ENCODE measurements at regions not wholly inside any gene's neighbourhood (a gene's known extent, or its start where the extent isn't known, plus 50 kb on each side); places are given as distances from the start of the nearest gene placed in this dataset.

- TF ChIP-seq, protein P1, sequence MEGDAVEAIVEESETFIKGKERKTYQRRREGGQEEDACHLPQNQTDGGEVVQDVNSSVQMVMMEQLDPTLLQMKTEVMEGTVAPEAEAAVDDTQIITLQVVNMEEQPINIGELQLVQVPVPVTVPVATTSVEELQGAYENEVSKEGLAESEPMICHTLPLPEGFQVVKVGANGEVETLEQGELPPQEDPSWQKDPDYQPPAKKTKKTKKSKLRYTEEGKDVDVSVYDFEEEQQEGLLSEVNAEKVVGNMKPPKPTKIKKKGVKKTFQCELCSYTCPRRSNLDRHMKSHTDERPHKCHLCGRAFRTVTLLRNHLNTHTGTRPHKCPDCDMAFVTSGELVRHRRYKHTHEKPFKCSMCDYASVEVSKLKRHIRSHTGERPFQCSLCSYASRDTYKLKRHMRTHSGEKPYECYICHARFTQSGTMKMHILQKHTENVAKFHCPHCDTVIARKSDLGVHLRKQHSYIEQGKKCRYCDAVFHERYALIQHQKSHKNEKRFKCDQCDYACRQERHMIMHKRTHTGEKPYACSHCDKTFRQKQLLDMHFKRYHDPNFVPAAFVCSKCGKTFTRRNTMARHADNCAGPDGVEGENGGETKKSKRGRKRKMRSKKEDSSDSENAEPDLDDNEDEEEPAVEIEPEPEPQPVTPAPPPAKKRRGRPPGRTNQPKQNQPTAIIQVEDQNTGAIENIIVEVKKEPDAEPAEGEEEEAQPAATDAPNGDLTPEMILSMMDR (IDR thresholded peaks at IDR 0.05; ENCODE audit: poor library complexity) = no peak
- TF ChIP-seq EZH2phosphoT487 (IDR thresholded peaks at IDR 0.05; ENCODE audit: low read depth, severe bottlenecking, unreplicated experiment) (no peak), EZH2 (IDR thresholded peaks at IDR 0.05; ENCODE audit: borderline replicate concordance) (no peak)
Measured at GRCh38 chr4:129532573-129532972, 436.6 kb downstream of the C4orf33 start.

Measured in hepatocyte (in vitro differentiated cells).